Smooth muscle cell (in vitro differentiated cells): ENCODE measurements at regions not wholly inside any gene's neighbourhood (a gene's known extent, or its start where the extent isn't known, plus 50 kb on each side); places are given as distances from the start of the nearest gene placed in this dataset. TPM values are rescaled to one million over a fixed set of nuclear protein-coding genes. Genes with fewer than 3 reads are reported as not detected.

ENCODE experiments used
- small RNA-seq: library from RNA; depleted of rRNA; stranded (forward); fragments of <200 nt; gene quantifications from one replicate; pipeline ENCODE3, GENCODE V24; 2014

Small RNAs in the stretch of these regions (small RNA-seq; reads per million reads assigned to genes)
- not detected for gene AC006065.2
- gene AC073913.2 = not detected
- not detected for gene HSPE1P20
- gene RF00019 = not detected
- gene RNU1-104P = not detected
